ENCODE measurements at regions not wholly inside any gene's neighbourhood (a gene's known extent, or its start where the extent isn't known, plus 50 kb on each side); places are given as distances from the start of the nearest gene placed in this dataset.
A peak's percentile ranks its signal among the peaks of the same experiment; 100 is the strongest.
"Not testable (repeated sequence)": the region's sequence is repeated elsewhere in the genome, so short reads cannot be mapped to it uniquely, and the experiment has no call there.

GRCh38 chr18:59848002-59848401, 51.8 kb upstream of the PMAIP1 start:
- no peak for DNase-seq (ENCODE audit: low read depth)

- DNase-seq (ENCODE audit: low read depth) = not testable (repeated sequence)
Measured at GRCh38 chr18:59847491-59847846, 52.3 kb upstream of the PMAIP1 start.

GRCh38 chr18:59846814-59847490, 52.8 kb upstream of the PMAIP1 start:
- peak; percentile 8 for DNase-seq (ENCODE audit: low read depth)

GRCh38 chr18:59842947-59843346, 56.8 kb upstream of the PMAIP1 start:
- no peak for DNase-seq (ENCODE audit: low read depth)

- no peak for DNase-seq (ENCODE audit: low read depth)
Measured at GRCh38 chr18:59839931-59840685, 59.7 kb upstream of the PMAIP1 start.

GRCh38 chr18:59839246-59839645, 60.5 kb upstream of the PMAIP1 start:
- DNase-seq (ENCODE audit: low read depth) = no peak

GRCh38 chr18:59837586-59837985, 62.2 kb upstream of the PMAIP1 start:
- peak; percentile 20 for DNase-seq (ENCODE audit: low read depth)

- no peak for DNase-seq (ENCODE audit: low read depth)
Measured at GRCh38 chr18:59835605-59836379, 64.0 kb upstream of the PMAIP1 start.

GRCh38 chr18:59834267-59834666, 65.5 kb upstream of the PMAIP1 start:
- no peak for DNase-seq (ENCODE audit: low read depth)

- no peak for DNase-seq (ENCODE audit: low read depth)
Measured at GRCh38 chr18:59833785-59834184, 66.0 kb upstream of the PMAIP1 start.

GRCh38 chr18:59823596-59824195, 76.1 kb upstream of the PMAIP1 start:
- no peak for DNase-seq (ENCODE audit: low read depth)

- DNase-seq (ENCODE audit: low read depth) = no peak
Measured at GRCh38 chr18:59822612-59823550, 76.9 kb upstream of the PMAIP1 start.

- DNase-seq (ENCODE audit: low read depth) = no peak
Measured at GRCh38 chr18:59821983-59822382, 77.8 kb upstream of the PMAIP1 start.

GRCh38 chr18:59820663-59821062, 79.1 kb upstream of the PMAIP1 start:
- DNase-seq (ENCODE audit: low read depth) = no peak

- no peak for DNase-seq (ENCODE audit: low read depth)
Measured at GRCh38 chr18:59818769-59819168, 81.0 kb upstream of the PMAIP1 start.

- DNase-seq (ENCODE audit: low read depth) = no peak
Measured at GRCh38 chr18:59814891-59815290, 84.9 kb upstream of the PMAIP1 start.

GRCh38 chr18:59813942-59814341, 85.9 kb upstream of the PMAIP1 start:
- no peak for DNase-seq (ENCODE audit: low read depth)

- DNase-seq (ENCODE audit: low read depth) = no peak
Measured at GRCh38 chr18:59810735-59811520, 88.9 kb upstream of the PMAIP1 start.

GRCh38 chr18:59810183-59810582, 89.6 kb upstream of the PMAIP1 start:
- DNase-seq (ENCODE audit: low read depth) = no peak

- DNase-seq (ENCODE audit: low read depth) = no peak
Measured at GRCh38 chr18:59802031-59802430, 97.8 kb upstream of the PMAIP1 start.

GRCh38 chr18:59801576-59801975, 98.2 kb upstream of the PMAIP1 start:
- no peak for DNase-seq (ENCODE audit: low read depth)
